HepG2 (cell line): ENCODE measurements at regions not wholly inside any gene's neighbourhood (a gene's known extent, or its start where the extent isn't known, plus 50 kb on each side); places are given as distances from the start of the nearest gene placed in this dataset.

Source experiments
- ATAC-seq: fragments of 200-7000 bp; cut with Tn5 transposase; 3 replicates; pipeline ENCODE4 v1.9.1; 2020; ENCODE audit warnings: mild to moderate bottlenecking, moderate library complexity
- BruUV-seq: library from RNA; stranded (reverse); fragments of 400-500 nt; replicated peaks from 2 replicates; lab custom pipeline; 2021; lab: Mats Ljungman, UMichigan
- CTCF ChIA-PET: fragments of 300-600 bp; formaldehyde crosslinking; extraction: SDS; loops from one replicate; lab custom pipeline; 2021; ENCODE audit warnings: low total read pairs, inconsistent platforms, low intra/inter-chr PET ratio; lab: Yijun Ruan, JAX
- POLR2A ChIA-PET: fragments of 350-600 bp; sonication (Branson Sonifier 250); formaldehyde crosslinking; loops from one replicate; lab custom pipeline; 2020; ENCODE audit warnings: antibody characterized with exemption, inconsistent platforms; lab: Yijun Ruan, JAX
- DNase-seq: peaks from one replicate; pipeline ENCODE4 v3.0.0-alpha.2; 2015; ENCODE audit warnings: low spot score
- FAIRE-seq: peaks from 3 replicates; lab custom pipeline; 2011; peaks lifted over from hg19 to GRCh38; lab: Jason Lieb, UNC
- H2AFZ ChIP-seq: one replicate; pipeline ENCODE4 v1.6.1; 2011; ENCODE audit warnings: low read length, inconsistent platforms
- H3K27ac ChIP-seq: fragments of 300-600 bp; 3 replicates; pipeline ENCODE4 v1.8.0; 2011; ENCODE audit warnings: mixed run types, mild to moderate bottlenecking, mixed read lengths, low read length, inconsistent platforms; ENCODE audit not compliant: insufficient read depth; ENCODE audit errors: extremely low read length
- H3K27me3 ChIP-seq, 2 experiments: fragments of 200-600 bp in 1 of 2; 2 replicates in 1 of 2; 3 replicates in 1 of 2; pipeline versions ENCODE4 v1.6.0 to v1.8.0; 2011; ENCODE audit warnings: low read length in 2 of 2, mild to moderate bottlenecking in 2 of 2, moderate library complexity in 2 of 2, inconsistent platforms in 1 of 2; ENCODE audit not compliant: insufficient read depth in 2 of 2, control insufficient read depth in 1 of 2
- H3K36me3 ChIP-seq, 2 experiments: fragments of 200-600 bp in 1 of 2; replicated peaks in 1 of 2; 2 replicates in 1 of 2; 3 replicates in 1 of 2; pipeline versions ENCODE4 v1.5.1 to v1.8.0; 2011; ENCODE audit warnings: low read length in 2 of 2, inconsistent platforms in 1 of 2; ENCODE audit not compliant: insufficient read depth in 2 of 2, control insufficient read depth in 1 of 2
- H3K4me1 ChIP-seq: 2 replicates; pipeline ENCODE4 v1.5.1; 2012; ENCODE audit warnings: low read length, inconsistent platforms; ENCODE audit not compliant: insufficient read depth
- H3K4me2 ChIP-seq: 2 replicates; pipeline ENCODE4 v1.6.0; 2011; ENCODE audit warnings: low read depth, low read length, inconsistent platforms
- H3K4me3 ChIP-seq, 3 experiments: fragments of 200-600 bp in 1 of 3; sonication (generic), shearing (Covaris generic) in 1 of 3; replicated peaks in 1 of 3; 2 replicates each; pipeline ENCODE4 v1.5.1; 2011 to 2016; ENCODE audit warnings: low read length in 3 of 3, inconsistent platforms in 2 of 3, low read depth in 2 of 3, mild to moderate bottlenecking in 2 of 3, control low read depth in 1 of 3, mixed read lengths in 1 of 3; ENCODE audit not compliant: insufficient read depth in 1 of 3
- H3K79me2 ChIP-seq: one replicate; pipeline ENCODE4 v1.6.1; 2011; ENCODE audit warnings: low read length, inconsistent platforms; ENCODE audit not compliant: insufficient read depth
- H3K9ac ChIP-seq: 2 replicates; pipeline ENCODE4 v1.6.0; 2011; ENCODE audit warnings: mild to moderate bottlenecking, low read depth, low read length, inconsistent platforms; ENCODE audit not compliant: insufficient read depth
- H3K9me3 ChIP-seq: 2 replicates; pipeline ENCODE4 v1.5.1; 2012; ENCODE audit warnings: mild to moderate bottlenecking, low read length
- H4K20me1 ChIP-seq: 2 replicates; pipeline ENCODE4 v1.6.0; 2011; ENCODE audit warnings: inconsistent platforms, mild to moderate bottlenecking, low read length, moderate library complexity; ENCODE audit not compliant: insufficient read depth
- ATM ChIP-seq: fragments of 450-650 bp; IDR thresholded peaks from 2 replicates; pipeline ENCODE4 v1.7.1; 2017; ENCODE audit warnings: mild to moderate bottlenecking, borderline replicate concordance
- CHD4 ChIP-seq: fragments of 200-600 bp; sonication (generic); IDR thresholded peaks from 2 replicates; pipeline ENCODE4 v1.7.0; 2017; ENCODE audit warnings: mild to moderate bottlenecking, low read length, borderline replicate concordance
- GLI4 ChIP-seq: sonication (generic); formaldehyde crosslinking; IDR thresholded peaks from 2 replicates; pipeline ENCODE4 v1.5.1; 2020; ENCODE audit warnings: missing genetic modification reagents, mild to moderate bottlenecking, moderate library complexity, borderline replicate concordance
- JDP2 ChIP-seq: sonication (generic); formaldehyde crosslinking; IDR thresholded peaks from 2 replicates; pipeline ENCODE4 v1.8.1; 2022; ENCODE audit warnings: missing genetic modification reagents, borderline replicate concordance
- MTF2 ChIP-seq: sonication (generic); formaldehyde crosslinking; IDR thresholded peaks from 2 replicates; pipeline ENCODE4 v1.5.0; 2020; ENCODE audit warnings: missing genetic modification reagents, borderline replicate concordance
- MXD1 ChIP-seq: sonication (generic); formaldehyde crosslinking; IDR thresholded peaks from 2 replicates; pipeline ENCODE4 v1.4.0; 2020; ENCODE audit warnings: mild to moderate bottlenecking, missing genetic modification reagents
- RBM22 ChIP-seq: fragments of 200-400 bp; formaldehyde crosslinking; optimal IDR thresholded peaks from 2 replicates; pipeline ENCODE3; 2017; ENCODE audit warnings: mild to moderate bottlenecking, low read length, moderate library complexity
- REST ChIP-seq, 2 experiments: IDR thresholded peaks; 2 replicates each; pipeline ENCODE4 v1.6.1; 2011 to 2012; ENCODE audit warnings: low read length in 2 of 2, borderline replicate concordance in 1 of 2, low read depth in 1 of 2, mild to moderate bottlenecking in 1 of 2, moderate library complexity in 1 of 2
- SMAD9 ChIP-seq: sonication (generic); formaldehyde crosslinking; IDR thresholded peaks from 2 replicates; pipeline ENCODE4 v1.5.1; 2020; ENCODE audit warnings: mild to moderate bottlenecking, missing genetic modification reagents
- TGIF2 ChIP-seq: IDR thresholded peaks from 2 replicates; pipeline ENCODE4 v1.6.1; 2016; ENCODE audit warnings: control low read depth, missing compliant biosample characterization
- ZC3H4 ChIP-seq: sonication (generic); formaldehyde crosslinking; IDR thresholded peaks from 2 replicates; pipeline ENCODE4 v1.4.0; 2020; ENCODE audit warnings: missing genetic modification reagents, borderline replicate concordance
- ZNF230 ChIP-seq: sonication (generic); formaldehyde crosslinking; IDR thresholded peaks from 2 replicates; pipeline ENCODE4 v1.4.0; 2020; ENCODE audit warnings: mild to moderate bottlenecking, missing genetic modification reagents
- ZNF275 ChIP-seq: sonication (generic); formaldehyde crosslinking; IDR thresholded peaks from 2 replicates; pipeline ENCODE4 v1.8.0; 2022; ENCODE audit warnings: missing genetic modification reagents, mild to moderate bottlenecking, inconsistent platforms, borderline replicate concordance
- ZNF33B ChIP-seq: sonication (generic); formaldehyde crosslinking; IDR thresholded peaks from 2 replicates; pipeline ENCODE4 v1.5.1; 2020; ENCODE audit warnings: mild to moderate bottlenecking, missing genetic modification reagents
- ZNF451 ChIP-seq: sonication (generic); formaldehyde crosslinking; IDR thresholded peaks from 2 replicates; pipeline ENCODE4 v1.5.0; 2020; ENCODE audit warnings: mild to moderate bottlenecking, missing genetic modification reagents
- WGBS: methylation state at CpG from one replicate; pipeline ENCODE4 v1.1.6; 2017; ENCODE audit warnings: low lambda C conversion rate; 5-methylcytosine and 5-hydroxymethylcytosine counted together
- in situ Hi-C: cut with HindIII; loops from 2 replicates; pipeline ENCODE4 v1.10.0; 2017; ENCODE audit warnings: low pct_unique_long_range_greater_than_20kb; ENCODE audit not compliant: extremely low pct_ligation_motif_present
- intact Hi-C: fragments of 100-400 bp; cut with micrococcal nuclease; formaldehyde crosslinking; loops from one replicate; pipeline ENCODE4 v1.10.0; 2022; ENCODE audit not compliant: unreplicated experiment

GRCh38 chr1:34342334-34342733 lies 165.6 kb downstream of the C1orf94 start (continued):
- TF ChIP-seq RBM22 (no peak), ATM (no peak), MTF2 (CRISPR knock-in tag) (no peak), REST (IDR thresholded peaks at IDR 0.05; ENCODE audit: borderline replicate concordance in 1 of 2, low read depth in 1 of 2, low read length in 2 of 2) (no peak), JDP2 (CRISPR knock-in tag) (no peak)
- TF ChIP-seq, all 625 proteins: peak for 0

GRCh38 chr1:34346128-34346527 lies 169.4 kb downstream of the C1orf94 start:
- in situ Hi-C loops = no loop called here
- Histone ChIP-seq H3K9ac (no peak overlapping the region), H3K79me2 (no peaks in the 10 kb centered on the region), H3K9me3 (no peaks in the 10 kb centered on the region; the same call in 1 of the 2 replicates), H3K4me2 (no peak overlapping the region), H3K27me3 (no peaks in the 10 kb centered on the region), H3K4me3 (no peak overlapping the region), H4K20me1 (no peaks in the 10 kb centered on the region), H3K4me1 (no peaks in the 10 kb centered on the region), H3K27ac (no peak overlapping the region), H3K36me3 (no peaks in the 10 kb centered on the region), H2AFZ (no peak overlapping the region)
- BruUV-seq = no TSS peak
- ATAC-seq (no peak), FAIRE-seq (no peak), DNase-seq (no peak)
- POLR2A ChIA-PET = no interaction called here
- TF ChIP-seq ZNF451 (CRISPR knock-in tag) (no peak), SMAD9 (CRISPR knock-in tag) (no peak), ZNF230 (CRISPR knock-in tag) (no peak), GLI4 (no peak), ZNF33B (no peak), ZNF275 (CRISPR knock-in tag) (no peak), MXD1 (CRISPR knock-in tag) (no peak), TGIF2 (CRISPR knock-in tag) (no peak), CHD4 (no peak), ZC3H4 (CRISPR knock-in tag) (no peak)
- CTCF ChIA-PET = no interaction called here
- intact Hi-C loops = no loop called here
- WGBS = 6% methylated on average over 3 of the region's 3 CpGs
